OCI-LY1 (cell line): ENCODE measurements at regions not wholly inside any gene's neighbourhood (a gene's known extent, or its start where the extent isn't known, plus 50 kb on each side); places are given as distances from the start of the nearest gene placed in this dataset.

Experiments
- H2AFZ ChIP-seq: fragments of 200-600 bp; sonication (generic), shearing (Covaris generic); 2 replicates; pipeline ENCODE4 v1.6.0; 2014; ENCODE audit warnings: antibody characterized with exemption, mild to moderate bottlenecking, low read length
- H3F3A ChIP-seq: fragments of 200-600 bp; sonication (generic), shearing (Covaris generic); 2 replicates; pipeline ENCODE4 v1.6.0; 2014; ENCODE audit warnings: mild to moderate bottlenecking, antibody characterized with exemption, low read length, moderate library complexity; ENCODE audit not compliant: insufficient read depth
- H3K27ac ChIP-seq: fragments of 200-600 bp; sonication (generic); 2 replicates; pipeline ENCODE4 v1.5.1; 2014; ENCODE audit warnings: low read length, mixed run types, mild to moderate bottlenecking, low read depth; ENCODE audit not compliant: poor library complexity, severe bottlenecking
- H3K27me3 ChIP-seq: fragments of 200-600 bp; sonication (generic); 2 replicates; pipeline ENCODE4 v1.6.0; 2014; ENCODE audit warnings: antibody characterized with exemption, mild to moderate bottlenecking, low read length, moderate library complexity; ENCODE audit not compliant: insufficient read depth
- H3K36me3 ChIP-seq: fragments of 200-600 bp; sonication (generic); 2 replicates; pipeline ENCODE4 v1.6.1; 2014; ENCODE audit warnings: mild to moderate bottlenecking, antibody characterized with exemption, low read length, moderate library complexity, mixed read lengths; ENCODE audit not compliant: insufficient read depth
- H3K4me1 ChIP-seq: fragments of 200-600 bp; sonication (generic); 2 replicates; pipeline ENCODE4 v1.5.1; 2014; ENCODE audit warnings: mild to moderate bottlenecking, low read length, moderate library complexity; ENCODE audit not compliant: insufficient read depth, severe bottlenecking
- H3K4me2 ChIP-seq: fragments of 200-600 bp; sonication (generic), shearing (Covaris generic); 2 replicates; pipeline ENCODE4 v1.6.1; 2014; ENCODE audit warnings: low read length
- H3K4me3 ChIP-seq: fragments of 200-600 bp; sonication (generic); 2 replicates; pipeline ENCODE4 v1.5.1; 2014; ENCODE audit warnings: low read length, low read depth, mild to moderate bottlenecking, mixed read lengths; ENCODE audit not compliant: poor library complexity, severe bottlenecking
- H3K79me2 ChIP-seq: fragments of 200-600 bp; shearing (Covaris generic); 2 replicates; pipeline ENCODE4 v1.6.1; 2016; ENCODE audit warnings: mixed run types, low read length, mixed read lengths; ENCODE audit not compliant: insufficient read depth
- H3K9ac ChIP-seq: fragments of 200-600 bp; sonication (generic), shearing (Covaris generic); 2 replicates; pipeline ENCODE4 v1.6.1; 2014; ENCODE audit warnings: mild to moderate bottlenecking, low read length, mixed read lengths
- H3K9me2 ChIP-seq: fragments of 200-600 bp; sonication (generic), shearing (Covaris generic); 2 replicates; pipeline ENCODE4 v1.6.1; 2014; ENCODE audit warnings: low read depth, mild to moderate bottlenecking, low read length, mixed read lengths
- H3K9me3 ChIP-seq: fragments of 200-600 bp; shearing (Covaris generic); 2 replicates; pipeline ENCODE4 v1.6.1; 2014; ENCODE audit warnings: low read length, mixed read lengths
- H4K20me1 ChIP-seq: fragments of 200-600 bp; sonication (generic), shearing (Covaris generic); 2 replicates; pipeline ENCODE4 v1.6.0; 2016; ENCODE audit warnings: mild to moderate bottlenecking, low read length; ENCODE audit not compliant: insufficient read depth
- CTCF ChIP-seq: fragments of 200-600 bp; sonication (generic), shearing (Covaris generic); IDR thresholded peaks from 2 replicates; pipeline ENCODE4 v1.5.1; 2017; ENCODE audit warnings: mild to moderate bottlenecking, antibody characterized with exemption, low read length, moderate library complexity, mixed read lengths
- EZH2 ChIP-seq: fragments of 200-600 bp; sonication (generic), shearing (Covaris generic); IDR thresholded peaks from 2 replicates; pipeline ENCODE4 v1.8.0; 2017; ENCODE audit warnings: borderline replicate concordance, mixed run types, mild to moderate bottlenecking, antibody characterized with exemption, low read length, moderate library complexity, mixed read lengths

- no peaks in the 10 kb centered on the region for H3K9me2 ChIP-seq
- H4K20me1 ChIP-seq, result no peaks in the 10 kb centered on the region
- no peak overlapping the region for H2AFZ ChIP-seq
- H3F3A ChIP-seq, result no peaks in the 10 kb centered on the region
- H3K4me1 ChIP-seq, result no peaks in the 10 kb centered on the region
- H3K4me3 ChIP-seq, result no peak overlapping the region
- no peak for TF ChIP-seq CTCF
- no peak for TF ChIP-seq EZH2
- H3K9me3 ChIP-seq, result no peaks in the 10 kb centered on the region
- no peak overlapping the region for H3K9ac ChIP-seq
- no peak overlapping the region for H3K27ac ChIP-seq
- no peaks in the 10 kb centered on the region for H3K79me2 ChIP-seq
- H3K36me3 ChIP-seq, result no peaks in the 10 kb centered on the region
- 0 out of 2 replicates have a peak, but pooled peaks cover under 1% of the 10 kb centered on the region for H3K27me3 ChIP-seq
- no peak overlapping the region for H3K4me2 ChIP-seq
These were observed 146.1 kb downstream of the SIPA1L2 start for GRCh38 chr1:232483826-232484225.

GRCh38 chr1:232481091-232481490 is 148.8 kb downstream of the SIPA1L2 start:
- no peak overlapping the region for H3K9ac ChIP-seq
- TF ChIP-seq CTCF, result no peak
- no peak for TF ChIP-seq EZH2
- H3K4me1 ChIP-seq, result no peaks in the 10 kb centered on the region
- no peaks in the 10 kb centered on the region for H3F3A ChIP-seq
- H3K9me3 ChIP-seq, result no peaks in the 10 kb centered on the region
- no peak overlapping the region for H3K4me3 ChIP-seq
- H2AFZ ChIP-seq, result no peak overlapping the region
- H3K4me2 ChIP-seq, result no peak overlapping the region
- no peaks in the 10 kb centered on the region for H3K9me2 ChIP-seq
- no peaks in the 10 kb centered on the region for H3K79me2 ChIP-seq
- H4K20me1 ChIP-seq, result no peaks in the 10 kb centered on the region
- H3K27ac ChIP-seq, result no peak overlapping the region
- H3K36me3 ChIP-seq, result no peaks in the 10 kb centered on the region
- H3K27me3 ChIP-seq, result no peaks in the 10 kb centered on the region

GRCh38 chr1:232477728-232478127 is 152.2 kb downstream of the SIPA1L2 start:
- Histone ChIP-seq H3K9me3 (no peaks in the 10 kb centered on the region), H3K9me2 (no peaks in the 10 kb centered on the region), H3K79me2 (no peaks in the 10 kb centered on the region), H3F3A (no peaks in the 10 kb centered on the region), H4K20me1 (no peaks in the 10 kb centered on the region), H3K27ac (no peak overlapping the region), H2AFZ (no peak overlapping the region), H3K4me2 (no peak overlapping the region), H3K27me3 (no peaks in the 10 kb centered on the region), H3K4me1 (no peaks in the 10 kb centered on the region), H3K4me3 (no peak overlapping the region), H3K9ac (no peak overlapping the region), H3K36me3 (no peaks in the 10 kb centered on the region)
- TF ChIP-seq EZH2, result no peak
- TF ChIP-seq CTCF, result no peak
